22Rv1 (cell line): ENCODE measurements at regions not wholly inside any gene's neighbourhood (a gene's known extent, or its start where the extent isn't known, plus 50 kb on each side); places are given as distances from the start of the nearest gene placed in this dataset.

ENCODE experiments used
- H3K27ac ChIP-seq: fragments of 450-650 bp; 2 replicates; pipeline ENCODE4 v1.5.1; 2017
- CTCF ChIP-seq: fragments of 450-650 bp; IDR thresholded peaks from 2 replicates; pipeline ENCODE4 v1.5.1; 2017; ENCODE audit warnings: mild to moderate bottlenecking
- ZFX ChIP-seq: fragments of 450-650 bp; IDR thresholded peaks from 2 replicates; pipeline ENCODE4 v1.6.1; 2017; ENCODE audit warnings: antibody characterized with exemption, borderline replicate concordance

GRCh38 chr6:849075-849506 lies 156.2 kb upstream of the EXOC2 start:
- TF ChIP-seq ZFX (no peak), CTCF (no peak)
- H3K27ac ChIP-seq = no peak overlapping the region

GRCh38 chr6:845566-845965 lies 152.6 kb upstream of the EXOC2 start:
- TF ChIP-seq CTCF = no peak
- no peak for TF ChIP-seq ZFX

GRCh38 chr6:845101-845500 lies 152.2 kb upstream of the EXOC2 start:
- no peak overlapping the region for H3K27ac ChIP-seq

More at GRCh38 chr6:845566-845965, 152.6 kb upstream of the EXOC2 start:
- H3K27ac ChIP-seq = no peak overlapping the region

GRCh38 chr6:842141-842540 lies 149.2 kb upstream of the EXOC2 start:
- no peak overlapping the region for H3K27ac ChIP-seq
- no peak for TF ChIP-seq ZFX
- no peak for TF ChIP-seq CTCF

More at GRCh38 chr6:845101-845500, 152.2 kb upstream of the EXOC2 start:
- TF ChIP-seq CTCF (no peak), ZFX (no peak)

- no peak overlapping the region for H3K27ac ChIP-seq
Measured at GRCh38 chr6:841569-841968, 148.6 kb upstream of the EXOC2 start.

GRCh38 chr6:839201-839600 lies 146.3 kb upstream of the EXOC2 start:
- TF ChIP-seq ZFX (no peak), CTCF (no peak)
- no peak overlapping the region for H3K27ac ChIP-seq

More at GRCh38 chr6:841569-841968, 148.6 kb upstream of the EXOC2 start:
- TF ChIP-seq ZFX (no peak), CTCF (no peak)

GRCh38 chr6:837380-837779 lies 144.4 kb upstream of the EXOC2 start:
- no peak overlapping the region for H3K27ac ChIP-seq
- TF ChIP-seq CTCF (no peak), ZFX (no peak)
